ENCODE measurements at regions not wholly inside any gene's neighbourhood (a gene's known extent, or its start where the extent isn't known, plus 50 kb on each side); places are given as distances from the start of the nearest gene placed in this dataset.

GRCh38 chr17:71546419-71546818 is 574.4 kb upstream of the SOX9 start:
- intact Hi-C loops (cut with micrococcal nuclease) = no loop called here
- no CpG with 5 or more reads among the region's 2 CpGs for WGBS (ENCODE audit: insufficient coverage)
- H4K20me1 ChIP-seq (ENCODE audit: control insufficient read depth, insufficient read depth, low read length, poor library complexity, severe bottlenecking) = no peaks in the 10 kb centered on the region
- DNase-seq (no peak), ATAC-seq (ENCODE audit: low read depth) (no peak)
- peaks cover 0 to 4% (median 0%) of the 10 kb centered on the region in 3 donors for H3K9me3 ChIP-seq (ENCODE audit: control extremely low read depth in 1 of 3, control insufficient read depth in 2 of 3, insufficient read depth in 1 of 3, low read length in 2 of 3)
- ChIA-PET CTCF (no interaction called here), POLR2A (no interaction called here)
- H3K27me3 ChIP-seq (replicated peaks in 1 of 4; ENCODE audit: control extremely low read depth in 1 of 4, control insufficient read depth in 3 of 4, insufficient read depth in 4 of 4, low read length in 3 of 4) = no peaks in the 10 kb centered on the region
- no peaks in the 10 kb centered on the region for H3K4me1 Mint-ChIP-seq
- no peak overlapping the region for H2AFZ ChIP-seq (ENCODE audit: insufficient read depth, low read depth, low read length, poor library complexity, severe bottlenecking)
- H3K9me3 Mint-ChIP-seq (ENCODE audit: insufficient read depth) = peaks cover 7% of the 10 kb centered on the region
- H3K4me2 ChIP-seq (replicated peaks; ENCODE audit: low read depth, low read length, poor library complexity, severe bottlenecking) = no peak overlapping the region
- H3K4me1 ChIP-seq (ENCODE audit: control insufficient read depth in 2 of 2, insufficient read depth in 2 of 2, low read length in 2 of 2) = no peaks in the 10 kb centered on the region
- no peak overlapping the region for H3K4me3 Mint-ChIP-seq
- no peaks in the 10 kb centered on the region for H3K79me2 ChIP-seq (ENCODE audit: control insufficient read depth, insufficient read depth, low read length)
- TF ChIP-seq EZH2 (IDR thresholded peaks at IDR 0.05; ENCODE audit: borderline replicate concordance, insufficient read depth, low read depth, low read length, poor library complexity, severe bottlenecking) (no peak), CTCF (IDR thresholded peaks at IDR 0.05) (no peak)
- no peak overlapping the region for H3K9ac ChIP-seq (ENCODE audit: low read length)
- no peak overlapping the region for H3K4me3 ChIP-seq (ENCODE audit: control extremely low read depth in 1 of 5, extremely low read depth in 1 of 5, insufficient read depth in 1 of 5, low read depth in 2 of 5, low read length in 4 of 5)
- H3K27me3 Mint-ChIP-seq = no peaks in the 10 kb centered on the region
- no peak overlapping the region for H3K27ac ChIP-seq (ENCODE audit: low read length in 2 of 2)
- no peak overlapping the region for H3K27ac Mint-ChIP-seq
- no peaks in the 10 kb centered on the region for H3K36me3 ChIP-seq (replicated peaks in 1 of 2; ENCODE audit: control extremely low read depth in 1 of 2, control insufficient read depth in 1 of 2, extremely low read depth in 1 of 2, insufficient read depth in 2 of 2, low read length in 1 of 2)

- H3K27me3 ChIP-seq (replicated peaks in 1 of 4; ENCODE audit: control extremely low read depth in 1 of 4, control insufficient read depth in 3 of 4, insufficient read depth in 4 of 4, low read length in 3 of 4) = no peaks in the 10 kb centered on the region
- Mint-ChIP-seq H3K4me1 (no peaks in the 10 kb centered on the region), H3K27me3 (no peaks in the 10 kb centered on the region), H3K9me3 (ENCODE audit: insufficient read depth) (peaks cover 7% of the 10 kb centered on the region), H3K4me3 (no peak overlapping the region), H3K27ac (no peak overlapping the region)
- intact Hi-C loops (cut with micrococcal nuclease) = no loop called here
- DNase-seq = no peak
- H3K36me3 ChIP-seq (replicated peaks in 1 of 2; ENCODE audit: control extremely low read depth in 1 of 2, control insufficient read depth in 1 of 2, extremely low read depth in 1 of 2, insufficient read depth in 2 of 2, low read length in 1 of 2) = no peaks in the 10 kb centered on the region
- H3K4me1 ChIP-seq (ENCODE audit: control insufficient read depth in 2 of 2, insufficient read depth in 2 of 2, low read length in 2 of 2) = no peaks in the 10 kb centered on the region
- no peaks in the 10 kb centered on the region for H3K79me2 ChIP-seq (ENCODE audit: control insufficient read depth, insufficient read depth, low read length)
- ATAC-seq (ENCODE audit: low read depth) = no peak
- H3K9me3 ChIP-seq (ENCODE audit: control extremely low read depth in 1 of 3, control insufficient read depth in 2 of 3, insufficient read depth in 1 of 3, low read length in 2 of 3) = peaks cover 0 to 4% (median 0%) of the 10 kb centered on the region in 3 donors
- TF ChIP-seq CTCF (IDR thresholded peaks at IDR 0.05) (no peak), EZH2 (IDR thresholded peaks at IDR 0.05; ENCODE audit: borderline replicate concordance, insufficient read depth, low read depth, low read length, poor library complexity, severe bottlenecking) (no peak)
- ChIA-PET POLR2A (no interaction called here), CTCF (no interaction called here)
- no peak overlapping the region for H3K4me2 ChIP-seq (replicated peaks; ENCODE audit: low read depth, low read length, poor library complexity, severe bottlenecking)
- no peak overlapping the region for H3K27ac ChIP-seq (ENCODE audit: low read length in 2 of 2)
- H3K9ac ChIP-seq (ENCODE audit: low read length) = no peak overlapping the region
- no peak overlapping the region for H2AFZ ChIP-seq (ENCODE audit: insufficient read depth, low read depth, low read length, poor library complexity, severe bottlenecking)
- no peaks in the 10 kb centered on the region for H4K20me1 ChIP-seq (ENCODE audit: control insufficient read depth, insufficient read depth, low read length, poor library complexity, severe bottlenecking)
- H3K4me3 ChIP-seq (ENCODE audit: control extremely low read depth in 1 of 5, extremely low read depth in 1 of 5, insufficient read depth in 1 of 5, low read depth in 2 of 5, low read length in 4 of 5) = no peak overlapping the region
These were observed 572.9 kb upstream of the SOX9 start for GRCh38 chr17:71547904-71548303.

Measured in B cell (primary cell).